Small intestine (tissue), 7 donors: ENCODE measurements at regions not wholly inside any gene's neighbourhood (a gene's known extent, or its start where the extent isn't known, plus 50 kb on each side); places are given as distances from the start of the nearest gene placed in this dataset.
"Not testable (repeated sequence)": the region's sequence is repeated elsewhere in the genome, so short reads cannot be mapped to it uniquely, and the experiment has no call there.

Experiments used
- DNase-seq, 2 donors: peaks; one replicate each; pipeline versions ENCODE4 v3.0.0 to v3.0.0-alpha.2; 2013
- FAIRE-seq: peaks from 2 replicates; lab custom pipeline; 2012; peaks lifted over from hg19 to GRCh38; lab: Jason Lieb, UNC
- H3K27ac ChIP-seq, 3 donors: one replicate each; pipeline ENCODE4 v1.5.1; 2013; ENCODE audit warnings: low read length in 2 of 3, mild to moderate bottlenecking in 2 of 3, control low read depth in 1 of 3, inconsistent platforms in 1 of 3, low read depth in 1 of 3, moderate library complexity in 1 of 3
- H3K27me3 ChIP-seq, 3 donors: one replicate each; pipeline ENCODE4 v1.6.1; 2013; ENCODE audit warnings: low read length in 3 of 3, inconsistent platforms in 1 of 3; ENCODE audit not compliant: control insufficient read depth in 3 of 3, insufficient read depth in 3 of 3
- H3K36me3 ChIP-seq, 3 donors: one replicate each; pipeline ENCODE4 v1.6.1; 2013; ENCODE audit warnings: low read length in 3 of 3, inconsistent platforms in 1 of 3, low read depth in 1 of 3, mild to moderate bottlenecking in 1 of 3, moderate library complexity in 1 of 3; ENCODE audit not compliant: control insufficient read depth in 3 of 3, insufficient read depth in 2 of 3
- H3K4me1 ChIP-seq, 3 donors: one replicate each; pipeline ENCODE4 v1.6.1; 2013; ENCODE audit warnings: low read length in 2 of 3, inconsistent platforms in 1 of 3, low read depth in 1 of 3, mild to moderate bottlenecking in 1 of 3, moderate library complexity in 1 of 3; ENCODE audit not compliant: control insufficient read depth in 3 of 3, insufficient read depth in 2 of 3
- H3K4me3 ChIP-seq, 3 donors: one replicate each; pipeline ENCODE4 v1.5.1; 2013; ENCODE audit warnings: low read length in 3 of 3, control low read depth in 1 of 3, inconsistent platforms in 1 of 3, low read depth in 1 of 3, mild to moderate bottlenecking in 1 of 3, moderate library complexity in 1 of 3
- H3K9me3 ChIP-seq, 2 donors: one replicate each; pipeline ENCODE4 v1.6.1; 2013; ENCODE audit warnings: low read depth in 1 of 2, low read length in 1 of 2; ENCODE audit not compliant: control insufficient read depth in 2 of 2, insufficient read depth in 1 of 2
- WGBS, 3 donors: extraction: QIAGEN DNeasy Blood & Tissue Kit; methylation state at CpG; one replicate each; pipeline ENCODE4 v1.1.7; 2013; 5-methylcytosine and 5-hydroxymethylcytosine counted together
- donor health status: healthy with polysubstance abuse.
- donor health status: control.
- donor health status: control.
- donor health status: Bipolar disorder and iron deficiency.
- donor health status: healthy.

DNA sequence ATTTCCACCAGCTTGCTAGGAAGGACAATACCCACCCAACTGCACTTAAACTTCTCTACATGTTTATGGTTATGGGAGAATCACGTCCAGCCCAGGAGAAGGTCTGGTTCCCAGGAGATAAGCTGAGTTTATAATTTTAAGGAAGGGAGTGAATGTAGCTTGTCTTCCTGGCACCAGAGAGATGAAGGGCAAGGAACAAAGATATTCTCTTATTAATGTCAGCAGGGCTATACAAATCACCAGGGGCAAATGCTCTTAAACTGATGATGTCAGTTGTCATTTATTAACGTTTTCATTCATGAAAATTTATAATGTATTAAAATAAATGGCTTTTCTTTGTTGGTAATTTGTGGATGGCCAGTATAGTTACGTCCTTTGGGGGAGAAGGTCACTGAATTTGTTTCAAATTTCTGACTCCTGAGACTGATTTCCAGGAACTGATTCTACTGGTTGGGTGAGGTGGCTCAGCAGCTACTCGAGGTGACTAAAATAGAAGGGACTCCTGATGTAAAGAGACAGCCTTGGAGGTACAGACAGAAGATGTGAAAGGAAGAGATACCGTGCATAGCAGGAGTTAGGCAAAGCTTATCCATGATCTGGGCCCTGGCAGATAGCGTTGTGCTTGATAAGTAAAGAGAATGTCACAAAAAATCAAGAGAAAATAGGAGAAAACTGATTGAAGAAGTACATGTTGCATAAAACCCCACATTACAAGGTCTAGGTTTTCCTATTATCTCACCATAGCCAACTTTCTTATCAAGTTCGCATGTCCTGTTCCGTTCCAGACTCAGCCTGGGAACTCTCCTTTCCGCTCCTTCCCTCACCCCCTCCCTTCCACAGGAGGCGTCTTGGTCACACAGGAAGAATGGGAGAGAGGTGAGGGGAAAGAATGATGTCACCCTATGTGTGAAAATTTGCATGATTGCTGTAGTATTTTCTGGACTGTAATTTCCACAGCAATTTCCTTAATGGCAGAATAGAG, 367.1 kb upstream of the FAR2 start:
- Histone ChIP-seq H3K27me3 (no peaks in the 10 kb centered on the region), H3K36me3 (no peaks in the 10 kb centered on the region), H3K9me3 (no peaks in the 10 kb centered on the region), H3K27ac (no peak overlapping the region), H3K4me1 (no peaks in the 10 kb centered on the region), H3K4me3 (no peak overlapping the region)
- DNase-seq (no peak), FAIRE-seq (no peak)
- 74 to 76% (median 75%) methylated on average over 10 of the region's 10 CpGs for WGBS, 3 donors

DNA sequence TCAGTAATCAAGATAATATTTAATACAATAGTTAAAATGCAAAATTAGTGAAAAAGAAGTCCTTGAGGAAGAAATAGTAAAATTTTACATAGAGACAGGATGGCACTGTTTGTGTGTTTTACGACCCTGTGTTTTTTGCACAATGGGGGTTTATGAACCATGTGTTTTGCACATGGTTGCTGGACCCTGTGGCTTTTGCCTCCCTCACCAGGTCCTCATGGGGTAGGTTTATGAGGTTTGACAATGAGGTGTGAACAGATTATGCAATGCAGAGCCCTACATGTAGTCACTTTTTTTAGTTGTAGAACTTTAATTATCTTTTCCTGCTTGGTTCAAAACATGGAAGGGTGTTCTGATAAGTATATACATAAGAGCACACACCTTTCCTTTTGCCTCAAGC, 366.3 kb upstream of the FAR2 start:
- Histone ChIP-seq H3K4me1 (no peaks in the 10 kb centered on the region), H3K27ac (no peak overlapping the region), H3K36me3 (no peaks in the 10 kb centered on the region), H3K9me3 (no peaks in the 10 kb centered on the region), H3K27me3 (no peaks in the 10 kb centered on the region), H3K4me3 (no peak overlapping the region)
- FAIRE-seq (no peak), DNase-seq (no peak)
- 81 to 88% (median 83%) methylated on average over 1 of the region's 1 CpG for WGBS, 3 donors

- Histone ChIP-seq H3K9me3 (no peaks in the 10 kb centered on the region), H3K36me3 (no peaks in the 10 kb centered on the region), H3K27me3 (no peaks in the 10 kb centered on the region), H3K27ac (no peak overlapping the region), H3K4me1 (no peaks in the 10 kb centered on the region), H3K4me3 (no peak overlapping the region)
- 88 to 97% (median 90%) methylated on average over 2 of the region's 2 CpGs for WGBS, 3 donors
- FAIRE-seq (no peak), DNase-seq (no peak)
These were observed 361.9 kb upstream of the FAR2 start for GRCh38 chr12:28787151-28787550.

DNA sequence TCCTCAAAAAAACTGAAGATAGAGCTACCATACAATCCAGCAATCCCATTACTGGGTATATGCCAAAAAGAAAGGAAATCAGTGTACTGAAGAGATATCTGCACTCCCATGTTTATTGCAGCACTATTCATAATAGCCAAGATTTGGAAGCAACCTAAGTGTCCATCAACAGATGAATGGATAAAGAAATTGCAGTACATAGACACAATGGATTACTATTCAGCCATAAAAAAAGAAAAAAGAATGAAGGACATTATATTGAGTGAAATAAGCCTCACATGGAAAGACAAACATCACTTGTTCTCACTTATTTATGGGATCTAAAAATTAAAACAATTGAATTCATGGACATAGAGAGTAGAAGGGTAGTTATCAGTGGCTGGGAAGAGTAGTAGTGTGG, 360.8 kb upstream of the FAR2 start:
- H3K9me3 ChIP-seq, DNase-seq, H3K27ac ChIP-seq, H3K4me1 ChIP-seq, FAIRE-seq, H3K4me3 ChIP-seq, H3K27me3 ChIP-seq, H3K36me3 ChIP-seq: not testable (repeated sequence)

DNA sequence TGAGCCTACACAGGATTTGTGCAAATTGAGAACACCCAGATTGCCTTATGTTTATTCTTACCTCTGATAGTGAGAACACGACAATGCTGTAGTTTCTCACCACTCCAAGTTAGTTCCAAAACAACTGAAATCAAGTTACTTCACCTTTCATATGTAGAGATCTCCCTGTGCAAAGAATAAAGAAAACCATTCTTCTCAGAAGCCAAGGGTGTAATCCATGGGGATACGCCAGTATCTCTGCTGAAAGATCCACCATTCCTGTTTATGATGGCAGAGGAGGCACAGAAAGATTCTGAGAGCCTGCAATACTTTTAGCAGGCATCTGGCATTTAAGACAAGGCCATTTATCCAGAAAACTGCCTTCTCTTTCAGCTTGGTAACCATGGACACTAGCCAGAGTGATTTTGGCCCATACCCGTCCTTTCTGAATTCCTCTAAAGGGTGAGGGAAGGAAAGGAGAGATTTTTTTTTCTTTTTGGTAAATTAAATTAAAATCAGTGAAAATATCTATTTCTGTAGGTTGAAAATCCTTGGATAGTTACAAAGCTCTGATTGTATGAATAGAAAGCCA, 355.4 kb upstream of the FAR2 start:
- Histone ChIP-seq H3K27me3 (no peaks in the 10 kb centered on the region), H3K4me1 (no peaks in the 10 kb centered on the region), H3K36me3 (no peaks in the 10 kb centered on the region), H3K9me3 (no peaks in the 10 kb centered on the region), H3K4me3 (no peak overlapping the region), H3K27ac (no peak overlapping the region)
- no peak for FAIRE-seq
- WGBS, 3 donors, result 84 to 86% (median 84%) methylated on average over 3 of the region's 3 CpGs
- DNase-seq, result no peak

- Histone ChIP-seq H3K4me1 (peaks cover 0 to under 1% (median 0%) of the 10 kb centered on the region in 3 donors), H3K4me3 (no peak overlapping the region), H3K9me3 (no peaks in the 10 kb centered on the region), H3K36me3 (no peaks in the 10 kb centered on the region), H3K27ac (no peak overlapping the region), H3K27me3 (no peaks in the 10 kb centered on the region)
- no peak for FAIRE-seq
- DNase-seq, result no peak
- WGBS, 3 donors, result 70 to 93% (median 81%) methylated on average over 5 of the region's 5 CpGs
These were observed 354.9 kb upstream of the FAR2 start for GRCh38 chr12:28794211-28794610.

DNA sequence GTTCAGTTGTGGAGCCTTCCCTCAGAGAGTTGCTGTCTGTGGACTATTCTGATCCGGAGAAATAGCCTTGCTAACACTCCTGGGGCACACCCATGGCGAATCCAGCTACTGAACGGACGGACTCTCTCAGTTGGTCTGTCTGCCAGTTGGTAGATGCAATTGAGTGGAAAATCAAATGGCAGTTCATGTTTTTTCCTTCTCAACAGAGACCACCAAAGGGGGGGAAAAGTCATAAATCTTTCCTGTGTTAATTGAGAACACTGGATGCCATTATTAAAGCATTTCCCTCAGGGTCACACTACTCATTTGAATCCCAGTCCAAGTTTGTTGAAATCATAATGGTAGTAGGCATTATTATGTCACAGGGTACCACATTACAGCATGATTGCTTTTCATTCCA, 354.3 kb upstream of the FAR2 start:
- no peak overlapping the region for H3K4me3 ChIP-seq

DNA sequence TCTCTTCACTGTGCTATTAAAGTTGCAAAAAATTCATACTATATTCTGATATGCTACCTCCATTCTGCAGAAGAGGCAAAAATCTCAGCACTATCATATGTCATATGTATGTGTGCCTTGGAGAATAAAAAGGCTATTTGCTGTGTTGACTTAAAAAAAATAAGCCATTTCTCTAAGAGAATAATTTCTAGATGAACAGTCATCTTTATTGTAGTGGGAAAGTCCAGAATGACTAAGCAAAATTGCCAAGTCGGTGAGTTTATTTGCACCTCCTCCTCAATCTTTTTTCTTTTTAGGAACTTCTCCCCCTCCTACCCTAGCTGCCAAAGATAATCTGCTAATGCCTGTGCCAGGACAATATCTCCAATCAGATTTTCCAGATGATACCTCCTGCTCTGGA, 353.8 kb upstream of the FAR2 start:
- Histone ChIP-seq H3K9me3 (no peaks in the 10 kb centered on the region), H3K27ac (no peak overlapping the region), H3K36me3 (no peaks in the 10 kb centered on the region), H3K4me3 (no peak overlapping the region), H3K4me1 (peaks cover 0 to 3% (median 0%) of the 10 kb centered on the region in 3 donors), H3K27me3 (no peaks in the 10 kb centered on the region)
- 0 to 35% (median 7%) methylated on average over 1 of the region's 1 CpG for WGBS, 3 donors
- FAIRE-seq (no peak), DNase-seq (no peak)

More for the DNA sequence above, 354.3 kb upstream of the FAR2 start:
- DNase-seq (no peak), FAIRE-seq (no peak)
- 86 to 89% (median 88%) methylated on average over 4 of the region's 4 CpGs for WGBS, 3 donors
- H3K27me3 ChIP-seq, result no peaks in the 10 kb centered on the region
- H3K4me1 ChIP-seq, result peaks cover 0 to 3% (median 0%) of the 10 kb centered on the region in 3 donors
- no peaks in the 10 kb centered on the region for H3K9me3 ChIP-seq
- H3K27ac ChIP-seq, result no peak overlapping the region
- no peaks in the 10 kb centered on the region for H3K36me3 ChIP-seq
